Mammary epithelial cell (primary cell): ENCODE measurements at regions not wholly inside any gene's neighbourhood (a gene's known extent, or its start where the extent isn't known, plus 50 kb on each side); places are given as distances from the start of the nearest gene placed in this dataset.

Experiments used
- EZH2 ChIP-seq: IDR thresholded peaks from 2 replicates; pipeline ENCODE4 v1.6.1; 2012; ENCODE audit warnings: low read length, inconsistent platforms, borderline replicate concordance
- TF ChIP-seq, protein P1 (sequence below), 2 donors: IDR thresholded peaks in 1 of 2; conservative IDR thresholded peaks in 1 of 2; 2 replicates each; pipeline ENCODE4 v1.5.1; 2011 to 2012; ENCODE audit warnings: inconsistent platforms in 2 of 2, low read length in 2 of 2, mild to moderate bottlenecking in 2 of 2, control low read depth in 1 of 2, low read depth in 1 of 2; ENCODE audit not compliant: insufficient read depth in 1 of 2; ENCODE audit errors: extremely low read depth in 1 of 2

DNA sequence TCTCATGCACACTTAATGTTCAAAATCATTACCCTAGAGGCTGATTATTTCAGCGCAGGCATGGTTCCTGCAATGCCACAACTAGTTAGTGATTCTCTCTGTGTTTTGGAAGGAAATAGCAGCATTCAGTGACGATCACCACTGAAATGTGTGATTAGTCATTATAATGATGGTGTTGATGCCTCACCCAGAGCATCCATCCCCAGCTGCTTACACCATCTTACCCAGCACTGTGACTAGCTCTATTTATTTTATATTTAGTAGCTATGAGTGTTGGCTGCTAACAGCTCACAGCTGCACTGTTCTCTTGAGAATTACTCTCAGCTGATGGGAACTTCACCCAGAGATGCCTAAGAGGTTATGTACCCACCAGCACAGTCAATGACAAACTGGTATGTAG is 60.5 kb upstream of the TSPAN7 start:
- TF ChIP-seq, protein P1, sequence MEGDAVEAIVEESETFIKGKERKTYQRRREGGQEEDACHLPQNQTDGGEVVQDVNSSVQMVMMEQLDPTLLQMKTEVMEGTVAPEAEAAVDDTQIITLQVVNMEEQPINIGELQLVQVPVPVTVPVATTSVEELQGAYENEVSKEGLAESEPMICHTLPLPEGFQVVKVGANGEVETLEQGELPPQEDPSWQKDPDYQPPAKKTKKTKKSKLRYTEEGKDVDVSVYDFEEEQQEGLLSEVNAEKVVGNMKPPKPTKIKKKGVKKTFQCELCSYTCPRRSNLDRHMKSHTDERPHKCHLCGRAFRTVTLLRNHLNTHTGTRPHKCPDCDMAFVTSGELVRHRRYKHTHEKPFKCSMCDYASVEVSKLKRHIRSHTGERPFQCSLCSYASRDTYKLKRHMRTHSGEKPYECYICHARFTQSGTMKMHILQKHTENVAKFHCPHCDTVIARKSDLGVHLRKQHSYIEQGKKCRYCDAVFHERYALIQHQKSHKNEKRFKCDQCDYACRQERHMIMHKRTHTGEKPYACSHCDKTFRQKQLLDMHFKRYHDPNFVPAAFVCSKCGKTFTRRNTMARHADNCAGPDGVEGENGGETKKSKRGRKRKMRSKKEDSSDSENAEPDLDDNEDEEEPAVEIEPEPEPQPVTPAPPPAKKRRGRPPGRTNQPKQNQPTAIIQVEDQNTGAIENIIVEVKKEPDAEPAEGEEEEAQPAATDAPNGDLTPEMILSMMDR (conservative IDR thresholded peaks at IDR 0.05 in 1 of 2, IDR thresholded peaks at IDR 0.05 in 1 of 2; ENCODE audit: extremely low read depth in 1 of 2, insufficient read depth in 1 of 2, low read depth in 1 of 2, low read length in 2 of 2) = no peak
- no peak for TF ChIP-seq EZH2
